ENCODE measurements at regions not wholly inside any gene's neighbourhood (a gene's known extent, or its start where the extent isn't known, plus 50 kb on each side); places are given as distances from the start of the nearest gene placed in this dataset.
"Not testable (repeated sequence)": the region's sequence is repeated elsewhere in the genome, so short reads cannot be mapped to it uniquely, and the experiment has no call there.

DNA sequence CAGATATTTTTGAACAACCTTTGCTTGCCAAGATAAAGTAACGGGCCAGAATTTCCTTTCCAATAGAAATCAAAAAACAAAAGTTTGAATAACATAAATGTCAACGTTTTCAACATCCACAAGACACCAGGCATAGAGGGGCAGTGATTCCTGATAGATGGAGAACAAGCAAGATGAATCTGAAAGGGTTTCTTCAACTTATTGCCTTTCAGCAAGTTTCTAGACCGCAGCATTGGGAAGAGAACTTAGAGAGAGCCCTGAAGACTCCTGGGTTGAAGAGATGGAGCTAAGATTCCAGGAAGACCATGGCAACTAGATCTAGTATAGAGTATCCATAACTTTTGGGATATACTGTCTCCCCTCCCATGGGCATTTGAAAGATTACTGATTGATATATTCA, 751.4 kb upstream of the CTNND2 start:
- Mint-ChIP-seq H3K27me3 (no peaks in the 10 kb centered on the region), H3K9me3 (peaks cover 40% of the 10 kb centered on the region), H3K27ac (no peak overlapping the region), H3K36me3 (ENCODE audit: low read depth) (no peaks in the 10 kb centered on the region), H3K4me3 (no peak overlapping the region), H3K4me1 (ENCODE audit: low read depth) (no peaks in the 10 kb centered on the region)

DNA sequence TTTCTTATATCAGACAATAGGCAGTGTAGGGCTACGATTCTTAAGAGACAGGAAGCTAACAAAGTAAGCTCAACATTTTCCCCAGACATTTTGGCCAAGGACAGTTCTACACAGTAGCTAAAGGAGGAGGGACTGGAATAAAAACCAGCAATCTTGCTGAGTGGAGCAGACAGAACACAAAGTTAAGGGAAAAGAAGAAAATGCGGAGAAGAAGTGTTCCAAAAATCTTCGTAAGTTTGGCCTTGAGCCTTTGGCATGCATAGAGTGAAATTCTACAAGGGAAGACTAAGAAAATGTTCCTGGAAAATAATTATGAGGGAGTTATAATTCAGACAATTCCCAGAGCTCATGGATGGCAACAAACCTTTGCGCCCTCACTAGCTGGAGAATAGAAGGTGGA, 748.0 kb upstream of the CTNND2 start:
- Mint-ChIP-seq H3K4me1 (ENCODE audit: low read depth) (no peaks in the 10 kb centered on the region), H3K9me3 (peaks cover 18% of the 10 kb centered on the region)

DNA sequence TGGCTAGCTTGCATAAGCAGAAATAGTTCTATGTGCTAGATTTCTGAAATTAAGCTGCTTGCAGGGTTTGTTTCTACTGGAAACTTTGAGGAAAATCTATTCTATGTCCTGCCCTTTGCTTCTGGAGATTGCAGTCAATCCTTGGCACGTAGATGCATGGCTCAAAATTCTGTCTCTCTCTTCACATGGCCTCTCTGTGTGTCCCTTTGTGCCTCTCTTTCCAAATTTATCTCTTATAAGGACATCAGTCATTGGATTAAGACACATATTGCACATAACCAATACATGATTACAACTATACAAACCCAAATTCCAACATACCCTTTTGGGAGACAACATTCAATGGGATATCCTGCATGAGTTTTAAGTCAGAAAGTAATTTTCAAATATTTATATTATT, 744.3 kb upstream of the CTNND2 start:
- H3K4me1 Mint-ChIP-seq (ENCODE audit: low read depth), result no peaks in the 10 kb centered on the region
- H3K9me3 Mint-ChIP-seq, result peaks cover 7% of the 10 kb centered on the region
- no peak overlapping the region for H3K27ac Mint-ChIP-seq
- no peak overlapping the region for H3K4me3 Mint-ChIP-seq
- H3K36me3 Mint-ChIP-seq (ENCODE audit: low read depth), result no peaks in the 10 kb centered on the region
- no peaks in the 10 kb centered on the region for H3K27me3 Mint-ChIP-seq

More for the DNA sequence above, 748.0 kb upstream of the CTNND2 start:
- no peaks in the 10 kb centered on the region for H3K36me3 Mint-ChIP-seq (ENCODE audit: low read depth)
- H3K27ac Mint-ChIP-seq, result no peak overlapping the region
- H3K4me3 Mint-ChIP-seq, result no peak overlapping the region
- H3K27me3 Mint-ChIP-seq, result no peaks in the 10 kb centered on the region

DNA sequence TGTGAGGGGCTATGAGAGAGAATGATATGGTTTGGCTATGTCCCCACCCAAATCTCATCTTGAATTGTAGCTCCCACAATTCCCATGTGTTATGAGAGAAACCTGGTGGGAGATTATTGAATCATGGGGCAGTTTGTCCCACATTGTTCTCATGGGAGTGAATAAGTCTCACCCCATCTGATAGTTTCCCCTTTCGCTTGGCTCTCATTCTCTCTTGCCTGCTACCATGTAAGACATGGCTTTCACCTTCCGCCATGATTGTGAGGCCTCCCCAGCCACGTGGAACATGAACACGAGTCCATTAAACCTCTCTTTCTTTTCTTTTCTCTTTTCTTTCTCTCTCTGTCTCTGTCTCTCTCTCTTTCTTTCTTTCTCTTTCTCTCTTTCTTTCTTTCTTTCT, 743.4 kb upstream of the CTNND2 start:
- Mint-ChIP-seq H3K9me3 (peaks cover 7% of the 10 kb centered on the region), H3K27me3 (no peaks in the 10 kb centered on the region), H3K4me3 (no peak overlapping the region), H3K27ac (no peak overlapping the region), H3K36me3 (ENCODE audit: low read depth) (no peaks in the 10 kb centered on the region), H3K4me1 (ENCODE audit: low read depth) (no peaks in the 10 kb centered on the region)

GRCh38 chr5:12645582-12645981, 741.3 kb upstream of the CTNND2 start:
- no peaks in the 10 kb centered on the region for H3K4me1 Mint-ChIP-seq (ENCODE audit: low read depth)

GRCh38 chr5:12636209-12636608, 732.0 kb upstream of the CTNND2 start:
- no peaks in the 10 kb centered on the region for H3K27me3 Mint-ChIP-seq
- H3K4me1 Mint-ChIP-seq (ENCODE audit: low read depth), result no peaks in the 10 kb centered on the region
- H3K9me3 Mint-ChIP-seq, result peaks cover 21% of the 10 kb centered on the region
- H3K36me3 Mint-ChIP-seq (ENCODE audit: low read depth), result no peaks in the 10 kb centered on the region
- H3K27ac Mint-ChIP-seq, result no peak overlapping the region
- no peak overlapping the region for H3K4me3 Mint-ChIP-seq

More at GRCh38 chr5:12645582-12645981, 741.3 kb upstream of the CTNND2 start:
- no peak overlapping the region for H3K4me3 Mint-ChIP-seq
- peaks cover 5% of the 10 kb centered on the region for H3K9me3 Mint-ChIP-seq
- H3K27me3 Mint-ChIP-seq, result no peaks in the 10 kb centered on the region
- no peak overlapping the region for H3K27ac Mint-ChIP-seq
- no peaks in the 10 kb centered on the region for H3K36me3 Mint-ChIP-seq (ENCODE audit: low read depth)

DNA sequence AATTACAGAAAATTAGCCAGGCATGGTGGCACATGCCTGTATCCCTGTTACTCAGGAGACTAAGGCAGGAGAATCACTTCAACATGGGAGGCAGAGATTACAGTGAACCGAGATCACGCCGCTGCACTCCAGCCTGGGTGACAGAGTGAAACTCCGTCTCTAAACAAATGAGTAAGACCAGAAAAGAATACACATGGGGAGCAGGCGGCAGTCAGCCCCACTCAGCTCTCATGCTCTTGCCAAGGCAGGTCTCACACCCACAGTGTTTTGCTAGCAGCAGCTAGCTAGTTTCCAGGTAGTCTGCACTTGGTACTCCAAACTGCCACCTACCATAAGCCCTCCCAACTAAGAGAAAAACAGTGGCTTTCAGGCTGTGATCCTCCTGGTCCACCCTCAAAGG, 722.3 kb upstream of the CTNND2 start:
- H3K27me3 Mint-ChIP-seq, result no peaks in the 10 kb centered on the region
- H3K9me3 Mint-ChIP-seq, result peaks cover 11% of the 10 kb centered on the region
- H3K4me1 Mint-ChIP-seq (ENCODE audit: low read depth), result no peaks in the 10 kb centered on the region
- H3K4me3 Mint-ChIP-seq, result no peak overlapping the region
- no peaks in the 10 kb centered on the region for H3K36me3 Mint-ChIP-seq (ENCODE audit: low read depth)
- no peak overlapping the region for H3K27ac Mint-ChIP-seq

DNA sequence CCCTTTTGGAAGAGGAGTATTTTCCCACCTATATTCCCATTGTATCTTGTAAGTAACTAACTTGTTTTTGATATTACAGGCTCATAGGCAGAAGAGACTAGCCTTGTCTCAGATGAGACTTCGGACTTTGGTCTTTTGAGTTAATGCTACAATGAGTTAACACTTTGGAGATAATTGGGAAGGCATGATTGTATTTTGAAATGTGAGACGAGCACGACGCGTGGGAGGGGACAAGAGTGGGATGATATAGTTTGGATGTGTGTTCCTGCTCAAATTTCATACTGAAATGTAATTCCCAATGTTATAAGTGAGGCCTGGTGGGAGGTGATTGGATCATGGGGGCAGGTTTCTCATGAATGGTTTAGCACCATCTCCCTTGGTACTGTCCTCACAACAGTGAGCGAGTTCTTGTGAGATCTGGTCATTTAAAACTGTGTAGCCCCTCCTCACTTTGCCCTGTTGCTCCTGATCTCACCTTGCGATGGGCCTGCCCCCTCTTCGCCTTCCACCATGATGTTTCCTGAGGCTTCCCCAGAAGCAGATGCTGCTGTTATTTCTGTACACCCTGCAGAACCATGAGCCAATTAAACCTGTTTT, 721.5 kb upstream of the CTNND2 start:
- Mint-ChIP-seq H3K4me1 (ENCODE audit: low read depth) (no peaks in the 10 kb centered on the region), H3K4me3 (no peak overlapping the region), H3K27me3 (no peaks in the 10 kb centered on the region), H3K27ac (no peak overlapping the region), H3K9me3 (peaks cover 12% of the 10 kb centered on the region), H3K36me3 (ENCODE audit: low read depth) (no peaks in the 10 kb centered on the region)

DNA sequence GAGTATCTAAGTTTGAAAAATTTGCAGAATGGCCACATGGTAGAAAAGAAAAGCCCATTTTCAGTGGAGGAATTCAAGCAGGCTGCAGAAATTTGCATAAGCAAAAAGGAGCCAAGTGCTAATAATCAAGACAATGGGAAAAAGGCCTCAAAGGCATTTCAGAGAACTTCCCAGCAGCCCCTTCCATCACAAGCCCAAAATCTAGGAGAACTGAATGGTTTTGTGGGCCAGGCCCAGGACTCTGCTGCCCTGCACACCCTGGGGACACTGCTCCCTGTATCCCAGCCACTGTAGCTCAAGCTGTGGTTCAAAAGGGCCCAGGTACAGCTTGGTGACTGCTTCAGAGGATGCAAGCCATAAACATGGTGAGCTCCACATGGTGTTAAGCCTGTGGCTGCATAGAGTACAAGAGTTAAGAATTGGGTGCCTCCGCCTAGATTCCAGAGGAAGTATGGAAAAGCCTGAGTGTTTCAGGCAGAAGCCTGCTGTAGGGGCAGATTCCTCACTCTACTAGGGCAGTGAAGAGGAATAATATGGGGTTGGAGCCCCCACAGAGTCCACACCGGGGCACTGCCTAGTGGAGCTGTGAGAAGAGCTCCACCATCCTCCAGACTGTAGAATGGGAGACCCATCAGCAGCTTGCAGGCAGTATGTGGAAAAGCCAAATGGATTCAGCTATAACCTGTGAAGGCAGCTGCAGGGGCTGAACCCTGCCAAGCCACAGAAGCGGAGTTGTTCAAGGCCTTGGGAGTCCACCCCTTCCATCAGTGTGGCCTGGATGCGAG, 720.7 kb upstream of the CTNND2 start:
- H3K27ac Mint-ChIP-seq, result no peak overlapping the region
- H3K36me3 Mint-ChIP-seq (ENCODE audit: low read depth), result no peaks in the 10 kb centered on the region
- peaks cover 15% of the 10 kb centered on the region for H3K9me3 Mint-ChIP-seq
- no peaks in the 10 kb centered on the region for H3K27me3 Mint-ChIP-seq
- no peaks in the 10 kb centered on the region for H3K4me1 Mint-ChIP-seq (ENCODE audit: low read depth)
- H3K4me3 Mint-ChIP-seq, result no peak overlapping the region

DNA sequence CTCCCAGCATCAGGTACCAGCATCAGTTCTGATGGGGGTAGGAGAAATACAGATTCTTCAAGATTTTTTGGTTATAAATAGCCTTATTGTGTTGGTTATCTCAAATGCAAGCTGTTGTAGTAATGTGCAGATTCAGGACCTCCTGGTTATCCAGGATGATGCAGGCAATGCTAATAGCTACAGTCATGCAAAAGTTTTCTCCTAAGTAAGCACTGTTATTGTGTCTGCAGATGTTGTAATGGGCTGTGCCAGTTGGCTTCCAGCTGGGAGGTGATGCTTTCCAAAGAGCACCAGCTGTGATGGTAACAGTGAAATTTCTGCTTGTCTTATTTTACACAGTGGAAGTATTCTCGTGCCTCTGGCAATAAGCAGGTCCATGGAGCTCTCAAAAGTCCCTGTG, 719.2 kb upstream of the CTNND2 start:
- H3K27ac Mint-ChIP-seq, result no peak overlapping the region
- H3K4me3 Mint-ChIP-seq, result no peak overlapping the region
- H3K36me3 Mint-ChIP-seq (ENCODE audit: low read depth), result no peaks in the 10 kb centered on the region
- H3K4me1 Mint-ChIP-seq (ENCODE audit: low read depth), result no peaks in the 10 kb centered on the region
- H3K27me3 Mint-ChIP-seq, result no peaks in the 10 kb centered on the region
- H3K9me3 Mint-ChIP-seq, result peaks cover 21% of the 10 kb centered on the region

- H3K36me3 Mint-ChIP-seq (ENCODE audit: low read depth), result no peaks in the 10 kb centered on the region
- no peaks in the 10 kb centered on the region for H3K4me1 Mint-ChIP-seq (ENCODE audit: low read depth)
- no peaks in the 10 kb centered on the region for H3K27me3 Mint-ChIP-seq
- no peak overlapping the region for H3K27ac Mint-ChIP-seq
- no peak overlapping the region for H3K4me3 Mint-ChIP-seq
- H3K9me3 Mint-ChIP-seq, result peaks cover 35% of the 10 kb centered on the region
These were observed 711.8 kb upstream of the CTNND2 start for GRCh38 chr5:12616093-12616492.

DNA sequence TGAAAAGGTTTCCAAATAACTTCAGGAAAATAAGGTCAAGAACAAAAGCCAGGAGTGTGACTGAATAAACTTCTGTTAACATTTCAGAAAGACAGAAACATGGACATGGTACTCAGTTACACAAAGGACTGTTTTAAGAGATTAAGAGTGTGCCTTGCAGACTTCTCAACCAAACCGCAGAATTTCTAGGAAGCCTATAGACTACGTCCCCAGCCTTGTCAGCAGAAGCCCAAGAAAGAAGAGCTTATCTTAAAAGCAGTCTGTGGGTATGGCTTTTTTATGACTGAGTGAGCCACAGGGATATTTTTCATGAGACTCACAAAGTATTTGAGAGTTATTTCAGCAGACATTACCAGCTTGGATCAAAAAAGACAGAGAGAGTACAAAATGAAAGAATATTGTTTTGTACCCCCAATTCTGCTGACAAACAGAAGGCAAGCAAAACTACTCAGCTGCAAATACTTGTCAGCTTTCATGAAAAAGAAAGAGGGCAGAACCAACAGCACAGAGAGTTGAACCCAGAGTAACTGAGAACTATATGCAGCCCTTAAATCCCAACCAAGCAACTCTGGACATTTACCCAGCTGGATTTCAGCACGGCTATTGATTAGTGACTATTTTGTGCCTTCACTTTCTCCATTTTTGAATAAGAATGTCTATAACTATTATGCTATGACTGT, 711.0 kb upstream of the CTNND2 start:
- Mint-ChIP-seq H3K9me3 (peaks cover 37% of the 10 kb centered on the region), H3K4me3 (no peak overlapping the region), H3K4me1 (ENCODE audit: low read depth) (no peaks in the 10 kb centered on the region), H3K36me3 (ENCODE audit: low read depth) (no peaks in the 10 kb centered on the region), H3K27ac (no peak overlapping the region), H3K27me3 (no peaks in the 10 kb centered on the region)

GRCh38 chr5:12614608-12615007, 710.4 kb upstream of the CTNND2 start:
- Mint-ChIP-seq H3K36me3 (ENCODE audit: low read depth) (no peaks in the 10 kb centered on the region), H3K27me3 (no peaks in the 10 kb centered on the region), H3K9me3 (peaks cover 32% of the 10 kb centered on the region), H3K4me1 (ENCODE audit: low read depth) (no peaks in the 10 kb centered on the region), H3K4me3 (no peak overlapping the region), H3K27ac (no peak overlapping the region)

GRCh38 chr5:12611132-12611531, 706.9 kb upstream of the CTNND2 start:
- H3K27ac Mint-ChIP-seq, result no peak overlapping the region
- H3K4me1 Mint-ChIP-seq (ENCODE audit: low read depth), result no peaks in the 10 kb centered on the region
- no peaks in the 10 kb centered on the region for H3K36me3 Mint-ChIP-seq (ENCODE audit: low read depth)
- no peaks in the 10 kb centered on the region for H3K27me3 Mint-ChIP-seq
- H3K4me3 Mint-ChIP-seq, result no peak overlapping the region
- H3K9me3 Mint-ChIP-seq, result peaks cover 23% of the 10 kb centered on the region

- not testable (repeated sequence) for H3K36me3 Mint-ChIP-seq (ENCODE audit: low read depth); H3K4me3 Mint-ChIP-seq; H3K27me3 Mint-ChIP-seq; H3K4me1 Mint-ChIP-seq (ENCODE audit: low read depth); H3K27ac Mint-ChIP-seq
- H3K9me3 Mint-ChIP-seq, result peaks cover 28% of the 10 kb centered on the region
These were observed 703.6 kb upstream of the CTNND2 start for GRCh38 chr5:12607817-12608216.

Data from stimulated activated naive CD8-positive, alpha-beta T cell treated with anti-CD3 and anti-CD28 coated beads, Interleukin-15, Interleukin-2, amounts not matched to agents 100 ng/mL and 50 ng/mL, for 24 hours (primary cell).